B cell (primary cell): ENCODE measurements at regions not wholly inside any gene's neighbourhood (a gene's known extent, or its start where the extent isn't known, plus 50 kb on each side); places are given as distances from the start of the nearest gene placed in this dataset.

Source experiments
- EZH2 ChIP-seq: IDR thresholded peaks from 2 replicates; pipeline ENCODE4 v1.6.1; 2012; ENCODE audit warnings: borderline replicate concordance, low read depth, mild to moderate bottlenecking, moderate library complexity, low read length; ENCODE audit not compliant: insufficient read depth, poor library complexity, severe bottlenecking
- TF ChIP-seq, protein P1 (sequence below): fragments of 200-600 bp; IDR thresholded peaks from one replicate; pipeline ENCODE4 v1.8.0; 2022; ENCODE audit warnings: antibody characterized with exemption, mild to moderate bottlenecking

DNA sequence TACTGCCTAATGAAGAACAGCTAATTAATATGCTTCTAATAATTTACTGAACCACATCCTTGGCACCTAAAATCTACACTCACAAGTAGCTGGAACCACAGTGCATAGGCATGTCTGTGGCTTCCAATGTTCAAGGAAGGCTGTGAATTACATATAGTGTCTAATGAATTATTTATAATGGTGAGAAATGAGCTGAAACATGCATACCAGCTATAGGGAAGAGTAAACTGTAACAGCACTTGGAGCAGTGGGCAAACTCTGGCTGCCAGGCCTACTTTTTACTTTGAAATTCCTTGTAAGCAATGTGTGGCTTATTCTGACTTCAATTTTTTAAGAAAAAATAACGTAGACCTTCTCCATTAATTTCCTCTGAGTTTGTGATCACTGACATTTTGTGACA is 953.2 kb upstream of the CDH8 start:
- TF ChIP-seq, protein P1, sequence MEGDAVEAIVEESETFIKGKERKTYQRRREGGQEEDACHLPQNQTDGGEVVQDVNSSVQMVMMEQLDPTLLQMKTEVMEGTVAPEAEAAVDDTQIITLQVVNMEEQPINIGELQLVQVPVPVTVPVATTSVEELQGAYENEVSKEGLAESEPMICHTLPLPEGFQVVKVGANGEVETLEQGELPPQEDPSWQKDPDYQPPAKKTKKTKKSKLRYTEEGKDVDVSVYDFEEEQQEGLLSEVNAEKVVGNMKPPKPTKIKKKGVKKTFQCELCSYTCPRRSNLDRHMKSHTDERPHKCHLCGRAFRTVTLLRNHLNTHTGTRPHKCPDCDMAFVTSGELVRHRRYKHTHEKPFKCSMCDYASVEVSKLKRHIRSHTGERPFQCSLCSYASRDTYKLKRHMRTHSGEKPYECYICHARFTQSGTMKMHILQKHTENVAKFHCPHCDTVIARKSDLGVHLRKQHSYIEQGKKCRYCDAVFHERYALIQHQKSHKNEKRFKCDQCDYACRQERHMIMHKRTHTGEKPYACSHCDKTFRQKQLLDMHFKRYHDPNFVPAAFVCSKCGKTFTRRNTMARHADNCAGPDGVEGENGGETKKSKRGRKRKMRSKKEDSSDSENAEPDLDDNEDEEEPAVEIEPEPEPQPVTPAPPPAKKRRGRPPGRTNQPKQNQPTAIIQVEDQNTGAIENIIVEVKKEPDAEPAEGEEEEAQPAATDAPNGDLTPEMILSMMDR, result no peak
- TF ChIP-seq EZH2, result no peak
